RCC 7860 (cell line): ENCODE measurements at regions not wholly inside any gene's neighbourhood (a gene's known extent, or its start where the extent isn't known, plus 50 kb on each side); places are given as distances from the start of the nearest gene placed in this dataset.
"Not testable (repeated sequence)": the region's sequence is repeated elsewhere in the genome, so short reads cannot be mapped to it uniquely, and the experiment has no call there.

ENCODE experiments used
- DNase-seq: peaks from one replicate; pipeline ENCODE4 v3.0.0-alpha.2; 2015; ENCODE audit warnings: low spot score
- FAIRE-seq: peaks from 2 replicates; lab custom pipeline; 2012; peaks lifted over from hg19 to GRCh38; lab: Jason Lieb, UNC

DNA sequence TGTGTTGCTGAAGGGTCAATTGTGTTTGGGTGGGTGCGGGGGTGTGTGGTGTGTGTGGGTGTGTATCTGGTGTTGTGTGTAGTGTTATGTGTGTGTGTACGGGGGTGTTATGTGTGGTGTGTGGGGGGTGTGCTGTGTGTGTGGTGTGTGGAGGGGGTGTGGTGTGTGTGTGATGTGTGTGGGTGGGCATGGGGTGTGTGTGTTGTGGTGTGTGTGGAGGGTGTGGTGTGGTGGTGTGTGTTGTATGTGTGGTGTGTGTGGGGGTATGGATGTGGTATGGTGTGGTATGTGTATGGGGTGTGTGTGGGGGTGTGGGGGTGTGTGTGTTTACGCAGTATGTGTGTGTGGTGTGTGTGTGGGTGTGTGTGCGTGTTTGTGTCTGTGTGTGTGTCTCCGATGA, 110.8 kb downstream of the ZNF22 start:
- DNase-seq (no peak), FAIRE-seq (no peak)

DNA sequence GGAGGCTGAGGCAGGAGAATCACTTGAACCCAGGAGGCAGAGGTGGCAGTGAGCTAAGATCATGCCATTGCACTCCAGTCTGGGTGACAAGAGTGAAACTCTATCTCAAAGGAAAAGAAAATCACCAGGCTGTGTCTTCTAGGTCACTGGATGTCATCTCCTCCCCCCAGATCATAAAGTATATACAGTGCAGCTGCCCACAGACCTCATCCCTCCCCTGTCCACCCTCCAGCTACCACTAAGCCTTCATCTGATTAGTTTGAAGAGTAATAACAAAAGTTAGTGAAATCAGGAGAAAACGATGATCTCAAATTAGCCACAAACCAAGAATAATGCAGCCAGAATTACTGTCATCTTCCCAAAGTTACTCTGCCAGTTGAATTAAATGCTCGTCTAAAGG, 117.2 kb downstream of the ZNF22 start:
- not testable (repeated sequence) for FAIRE-seq

DNA sequence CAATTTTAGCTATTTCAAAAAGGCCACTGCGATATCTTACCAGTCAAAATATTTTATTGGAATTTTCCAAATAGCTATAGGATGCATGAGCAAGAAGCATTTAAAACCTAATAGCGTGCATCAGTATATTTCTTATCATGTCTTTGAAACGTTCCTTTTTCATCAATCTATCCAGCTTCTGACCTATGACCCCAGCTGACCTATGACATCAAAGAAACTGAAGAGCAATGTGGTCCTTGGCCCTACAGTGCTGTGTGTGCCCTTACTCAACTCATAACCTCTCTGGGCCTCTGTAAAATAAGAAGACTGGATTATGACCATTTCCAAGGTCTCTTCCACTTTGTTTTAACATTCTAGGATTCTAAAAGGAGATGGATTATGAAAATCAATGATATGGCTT, 118.2 kb downstream of the ZNF22 start:
- no peak for FAIRE-seq

More for the DNA sequence above, 117.2 kb downstream of the ZNF22 start:
- not testable (repeated sequence) for DNase-seq

DNA sequence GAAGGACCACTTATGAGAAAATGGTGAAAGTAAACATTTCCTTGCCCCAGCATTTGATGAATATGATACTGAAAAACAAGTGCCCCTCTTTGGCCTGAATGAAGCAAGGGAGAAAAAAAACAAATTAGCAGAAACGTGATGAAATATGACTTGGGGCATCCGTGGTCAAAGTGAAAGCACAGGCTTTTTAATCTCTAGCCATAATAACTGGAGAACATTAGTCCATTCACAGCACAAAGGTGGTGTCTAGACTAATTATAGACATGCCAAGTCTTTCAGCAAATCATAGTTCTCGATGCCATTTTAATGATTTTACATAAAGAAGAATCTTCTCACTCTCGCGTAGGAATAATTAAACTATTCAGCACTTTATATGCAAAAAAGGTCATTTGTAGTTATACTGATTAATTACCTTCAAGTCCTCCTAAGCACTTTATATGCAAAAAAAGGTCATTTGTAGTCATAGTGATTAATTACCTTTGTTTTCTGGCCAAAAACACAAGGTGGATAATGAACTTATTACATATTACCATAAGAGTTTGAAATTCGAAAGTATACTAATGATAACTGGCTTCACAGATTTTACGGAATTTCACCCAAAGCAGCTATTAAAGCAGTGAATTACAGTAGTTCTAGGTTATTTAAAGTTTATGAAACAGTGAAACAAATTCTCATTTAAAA, 121.6 kb downstream of the ZNF22 start:
- DNase-seq, FAIRE-seq: not testable (repeated sequence)

More for the DNA sequence above, 118.2 kb downstream of the ZNF22 start:
- no peak for DNase-seq

DNA sequence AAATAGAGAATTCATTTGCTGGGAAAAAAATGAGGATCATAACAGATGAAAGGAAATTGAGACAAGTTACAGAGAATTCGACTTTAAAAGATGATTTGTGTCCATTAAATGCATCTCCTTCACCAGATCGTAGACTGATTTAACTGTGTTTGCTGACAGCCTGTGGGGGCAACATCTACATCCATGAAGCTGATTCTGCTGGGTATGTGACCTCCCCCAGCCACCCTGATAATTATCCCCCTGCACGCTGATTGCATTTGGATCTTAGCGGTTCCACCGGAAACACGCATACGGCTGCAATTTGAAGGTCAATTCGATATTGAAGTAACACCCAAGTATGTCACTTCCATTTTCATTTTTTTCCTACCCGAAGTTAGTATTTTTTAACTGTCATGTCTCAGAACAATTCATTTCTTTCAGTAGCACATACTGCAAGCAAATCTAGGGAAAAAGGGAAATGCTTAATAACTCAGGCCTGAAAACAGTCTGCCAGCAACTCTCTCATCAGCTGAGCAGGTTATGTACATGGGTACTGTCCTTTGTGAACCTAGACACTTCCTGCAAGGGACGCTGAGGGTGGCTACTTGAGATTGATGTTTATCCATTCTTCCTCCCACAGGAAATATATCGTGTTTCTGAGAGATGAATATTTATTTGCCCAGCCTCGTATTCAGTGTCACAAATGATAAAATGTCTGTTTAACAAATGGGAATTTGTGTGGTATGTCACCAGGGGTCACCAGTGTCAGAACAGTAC, 134.9 kb downstream of the ZNF22 start:
- no peak for FAIRE-seq
- DNase-seq, result no peak

DNA sequence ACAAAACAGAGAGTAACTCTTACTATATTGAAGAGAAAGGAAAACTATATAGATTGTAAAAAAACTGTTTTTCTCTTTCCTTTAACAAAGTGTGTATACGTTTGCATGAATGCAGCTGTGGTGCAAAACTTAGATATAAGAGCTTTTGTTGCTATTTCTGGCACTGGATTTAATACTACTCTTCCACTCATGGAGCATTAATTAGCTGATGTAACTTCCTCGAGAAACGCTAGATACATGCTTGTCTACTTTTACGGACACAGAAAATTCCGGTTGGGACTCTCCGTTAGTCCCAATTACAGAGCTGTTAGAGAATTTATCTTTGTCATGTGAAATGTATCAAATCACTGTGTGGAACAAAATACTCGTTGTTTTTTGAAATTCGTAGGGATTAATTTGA, 135.5 kb downstream of the ZNF22 start:
- FAIRE-seq, result no peak

DNA sequence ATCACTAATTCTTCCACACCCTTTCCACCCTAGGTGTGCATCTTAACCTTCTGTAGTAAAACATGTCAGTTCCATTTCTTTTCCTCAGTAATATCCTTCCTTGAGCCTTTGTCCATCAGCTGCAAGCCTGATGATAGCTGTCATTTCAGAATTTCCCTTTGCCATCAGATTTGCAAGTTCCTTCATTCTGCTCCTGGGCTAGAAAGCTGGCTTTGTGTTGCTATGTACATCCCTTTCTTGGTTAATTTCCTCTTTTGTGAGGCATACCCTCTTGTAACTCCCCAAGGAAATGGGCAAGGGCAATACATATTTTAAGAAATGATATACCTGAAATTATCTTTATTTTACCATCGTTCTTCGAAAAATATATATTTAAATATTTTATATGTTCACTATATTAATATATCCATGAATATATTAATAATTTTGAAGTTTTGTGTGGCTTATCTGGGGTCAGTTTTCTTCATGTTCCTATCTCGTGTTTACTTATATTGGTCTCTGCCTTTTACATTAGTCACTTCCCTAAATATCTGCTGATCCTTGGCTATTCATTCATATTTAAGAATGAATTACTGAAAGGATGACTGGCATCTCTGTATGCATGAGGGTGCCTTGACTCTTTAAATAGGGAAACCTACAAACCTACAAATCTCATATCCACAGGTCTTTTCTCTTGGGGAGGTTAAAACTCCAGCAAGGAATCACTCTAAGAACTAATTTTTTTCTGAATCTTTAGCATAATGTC, 143.8 kb downstream of the ZNF22 start:
- FAIRE-seq (no peak), DNase-seq (no peak)

More for the DNA sequence above, 135.5 kb downstream of the ZNF22 start:
- DNase-seq, result no peak

DNA sequence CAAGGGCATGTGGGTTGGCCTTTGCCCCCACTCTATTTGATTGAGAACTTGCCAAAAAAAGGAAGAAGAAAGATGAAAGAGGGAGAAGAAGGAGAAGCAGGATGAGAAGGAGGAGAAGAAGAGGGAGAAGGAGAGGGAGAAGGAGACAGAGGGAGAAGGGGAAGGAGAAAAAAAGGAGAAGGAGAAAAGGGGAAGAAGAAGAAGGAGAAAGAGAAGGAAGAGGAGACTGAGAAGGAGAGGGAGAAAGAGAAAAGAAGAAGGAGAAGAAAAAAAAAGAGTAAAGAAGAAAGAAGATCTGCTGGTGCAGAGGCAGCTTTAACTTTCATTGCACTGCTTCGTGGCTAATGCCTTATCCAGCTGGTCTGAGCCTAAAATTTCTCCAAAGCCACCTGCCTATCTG, 144.4 kb downstream of the ZNF22 start:
- not testable (repeated sequence) for DNase-seq, FAIRE-seq

DNA sequence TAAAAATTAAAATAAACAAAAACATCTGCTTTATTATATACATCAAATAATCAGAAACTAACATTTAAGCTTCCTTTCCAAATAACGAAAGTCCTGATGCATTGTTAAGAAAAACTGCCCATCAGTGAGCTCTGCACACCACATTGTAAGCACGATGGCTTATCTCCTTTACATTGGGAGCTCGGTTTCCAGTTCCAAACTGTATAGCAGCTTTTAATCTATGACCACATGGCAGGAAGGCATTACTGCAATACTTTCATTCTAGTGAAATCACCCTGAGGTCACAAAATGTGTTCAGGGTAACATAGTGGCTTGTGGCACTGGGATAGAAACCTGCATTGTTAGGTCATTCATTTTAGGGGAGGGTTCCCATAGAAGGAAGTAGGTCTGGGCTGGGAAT, 146.3 kb downstream of the ZNF22 start:
- DNase-seq, result no peak
- no peak for FAIRE-seq

DNA sequence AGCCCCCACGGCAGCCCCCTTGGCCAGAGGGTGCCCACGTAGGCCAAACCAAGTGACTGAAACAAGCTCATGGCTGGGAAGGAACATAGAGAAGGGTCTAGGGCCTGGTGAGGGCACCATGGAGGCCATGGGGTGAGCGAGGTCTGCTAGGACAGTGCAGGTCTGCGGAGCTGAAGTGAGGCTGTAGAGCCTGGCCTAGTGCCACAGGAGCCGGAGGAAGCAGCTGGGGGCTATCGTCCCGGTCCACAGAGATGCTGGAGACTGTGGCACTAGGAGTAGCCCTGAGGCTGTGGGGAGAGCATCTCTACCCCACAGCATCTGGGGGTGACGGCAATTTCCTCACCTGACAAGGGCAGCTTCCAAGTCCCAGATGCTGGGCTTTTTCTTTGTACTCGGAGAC, 150.3 kb downstream of the ZNF22 start:
- FAIRE-seq, result no peak
- no peak for DNase-seq

DNA sequence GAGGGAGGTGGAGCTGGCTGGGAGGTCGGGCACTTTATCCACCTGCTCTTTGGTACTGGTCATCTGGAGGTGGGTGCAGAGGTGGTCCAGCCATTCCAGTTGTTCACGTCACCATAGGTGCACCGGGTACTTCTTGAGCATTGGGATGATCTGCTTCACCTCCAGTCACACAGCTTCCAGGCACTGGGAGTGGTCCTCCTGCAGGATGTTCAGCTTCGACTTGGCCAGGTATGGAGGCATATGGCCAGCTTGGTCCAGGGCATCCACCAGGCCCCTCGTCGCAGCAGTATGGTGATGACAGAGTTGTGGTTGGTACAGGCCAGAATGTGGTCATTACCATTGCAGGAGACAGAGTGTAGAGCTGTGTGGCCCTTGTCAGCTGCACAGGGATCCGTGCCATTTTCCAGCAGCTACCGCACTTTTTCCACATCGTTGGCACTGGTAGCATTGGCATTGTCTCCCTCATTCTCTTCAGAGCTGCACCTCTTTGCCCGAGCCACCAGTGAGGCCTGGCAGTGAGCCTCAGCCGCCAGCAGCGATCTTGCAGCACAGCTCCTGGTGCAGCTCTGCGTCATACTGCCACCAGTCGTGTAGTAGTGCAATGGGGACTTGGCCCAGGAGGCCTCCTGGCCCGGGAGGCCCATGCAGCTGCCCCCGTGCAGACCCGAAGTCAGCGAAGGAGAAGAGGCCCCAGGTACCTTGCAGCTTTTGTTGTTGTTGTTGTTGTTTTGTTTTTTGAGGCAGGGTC, 150.9 kb downstream of the ZNF22 start:
- FAIRE-seq, result no peak
- DNase-seq, result no peak

DNA sequence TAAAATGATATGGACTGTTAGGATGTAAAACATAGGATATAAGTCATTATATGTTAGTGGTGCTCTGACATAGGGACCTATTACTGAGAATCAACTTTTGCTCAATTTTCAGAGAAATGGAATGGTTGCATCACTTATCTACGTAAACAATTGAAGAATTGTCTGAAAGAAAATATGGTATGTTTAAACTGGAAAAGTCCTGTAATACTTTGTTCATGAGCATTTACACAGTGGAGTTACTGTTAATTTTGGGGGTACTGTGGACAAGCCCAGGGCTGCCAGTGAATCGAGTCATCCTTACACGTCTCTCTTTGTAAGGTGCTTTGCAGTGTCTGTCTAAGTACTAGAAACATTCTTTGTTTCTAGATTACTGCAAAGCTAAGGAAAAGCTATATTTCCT, 152.0 kb downstream of the ZNF22 start:
- DNase-seq, result no peak
- FAIRE-seq, result no peak

DNA sequence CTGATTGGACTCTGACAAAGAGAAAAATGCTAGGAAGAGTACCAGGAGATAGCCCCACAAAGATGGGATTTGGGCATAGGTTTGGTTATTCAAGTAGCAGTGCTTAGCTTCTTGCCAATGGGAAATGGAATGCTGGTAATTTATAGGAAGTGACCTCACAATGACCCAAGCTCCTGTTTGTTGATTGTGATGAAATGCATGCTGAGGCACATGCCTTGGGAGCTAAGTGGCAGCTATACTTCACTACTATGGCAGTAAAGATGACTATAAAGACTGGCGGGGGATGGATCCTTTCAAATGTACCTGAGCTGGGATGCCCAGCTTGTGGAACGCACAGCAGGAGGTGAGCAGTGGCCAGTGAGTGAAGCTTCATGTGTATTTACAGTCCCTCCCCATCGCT, 153.8 kb downstream of the ZNF22 start:
- DNase-seq (no peak), FAIRE-seq (no peak)

DNA sequence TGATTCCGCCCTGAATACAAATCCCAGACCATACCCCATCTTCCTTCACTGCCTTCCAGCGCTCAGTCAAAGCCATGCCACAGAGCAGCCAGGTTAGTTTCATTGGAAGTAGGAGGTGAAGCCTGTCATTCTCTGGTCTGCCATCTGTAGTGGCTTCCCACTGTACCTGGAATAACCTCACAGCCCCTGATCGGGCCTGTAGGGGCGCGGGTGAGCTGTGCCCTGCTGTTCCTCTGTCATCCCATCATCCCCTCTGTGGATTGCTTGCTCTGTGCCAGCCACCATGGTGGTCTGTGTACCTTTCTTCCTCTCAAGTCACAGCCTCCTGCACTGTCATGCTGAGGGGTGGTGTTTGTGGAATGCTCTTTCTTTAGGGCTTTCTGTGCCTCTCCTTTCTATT, 155.1 kb downstream of the ZNF22 start:
- DNase-seq (no peak), FAIRE-seq (no peak)

DNA sequence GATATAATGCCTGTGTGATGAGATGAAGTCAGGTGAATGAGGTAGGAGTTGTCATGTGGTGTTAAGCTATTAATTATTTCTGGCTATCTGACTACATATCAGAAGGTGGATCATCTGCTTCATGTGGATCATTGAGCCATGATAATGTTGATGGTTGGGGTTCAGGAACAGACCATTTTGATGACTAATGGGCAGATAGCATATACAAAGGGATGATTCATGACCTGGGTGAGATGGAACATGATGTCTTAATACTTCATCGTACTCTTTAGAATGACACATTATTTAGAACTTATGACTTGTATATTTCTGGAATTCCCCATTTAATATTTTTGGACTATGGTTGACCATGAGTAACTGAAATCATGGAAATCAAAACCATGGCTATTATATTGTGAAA, 155.1 kb downstream of the OR13A1 start:
- FAIRE-seq (peak; percentile 98), DNase-seq (peak; percentile 94)

DNA sequence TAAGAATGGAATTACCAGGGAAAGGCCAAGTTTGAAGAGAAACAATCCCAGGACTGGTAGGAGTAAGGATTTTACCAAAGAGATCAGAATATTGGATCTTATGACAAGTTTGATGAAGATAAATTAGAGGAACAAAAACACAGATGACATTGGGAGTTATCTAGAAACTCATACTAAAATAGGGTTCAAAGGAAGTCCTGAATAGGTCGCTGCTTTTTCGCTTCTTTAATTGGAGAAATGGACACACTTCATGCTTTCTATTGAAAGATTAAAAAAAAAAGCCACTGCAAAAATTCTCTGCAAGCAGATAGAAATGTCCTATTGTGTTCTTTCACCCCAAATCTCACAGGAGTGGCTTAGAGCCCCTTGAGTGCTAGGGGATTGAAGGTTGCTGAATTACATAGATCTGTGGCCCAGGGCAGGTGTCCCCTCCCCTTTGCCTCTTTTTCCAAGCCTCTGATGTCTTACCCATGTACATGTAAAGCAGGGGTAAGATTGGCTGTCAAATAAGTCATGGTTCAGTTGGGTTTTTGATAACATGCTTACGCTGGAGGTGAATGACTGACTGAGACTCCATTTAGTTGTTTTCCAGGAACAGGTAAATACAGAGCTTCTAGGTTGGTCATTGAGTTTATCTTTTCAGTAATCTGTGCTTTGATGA, 152.0 kb downstream of the OR13A1 start:
- DNase-seq (no peak), FAIRE-seq (no peak)

DNA sequence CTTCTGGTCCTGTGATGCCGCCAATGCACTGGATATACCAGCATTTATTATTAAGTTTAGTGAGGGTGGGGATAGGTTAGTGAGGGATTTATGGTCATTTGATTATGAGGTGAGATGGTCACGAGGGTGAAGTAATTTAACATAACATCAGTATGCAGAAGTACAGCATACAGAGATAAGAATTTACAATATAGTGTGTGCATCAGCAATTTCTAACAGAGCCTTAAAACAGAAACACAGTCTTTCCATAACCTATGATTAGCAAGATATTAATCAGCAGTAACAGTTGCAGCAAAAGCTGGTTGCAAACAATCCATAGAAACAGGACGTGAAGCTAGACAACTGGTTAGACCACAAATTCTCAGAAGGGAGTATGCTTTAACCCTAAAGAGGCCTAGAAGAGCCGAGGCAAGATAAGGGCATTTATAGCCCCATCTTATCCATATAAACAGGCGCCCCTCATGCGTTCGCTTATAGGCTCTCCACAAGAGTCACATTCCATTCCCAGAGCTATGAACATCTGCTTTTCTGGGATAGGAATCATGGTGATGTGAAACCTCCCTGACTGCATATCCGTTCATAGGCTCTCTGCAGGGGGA, 139.8 kb downstream of the OR13A1 start:
- FAIRE-seq, DNase-seq: not testable (repeated sequence)

DNA sequence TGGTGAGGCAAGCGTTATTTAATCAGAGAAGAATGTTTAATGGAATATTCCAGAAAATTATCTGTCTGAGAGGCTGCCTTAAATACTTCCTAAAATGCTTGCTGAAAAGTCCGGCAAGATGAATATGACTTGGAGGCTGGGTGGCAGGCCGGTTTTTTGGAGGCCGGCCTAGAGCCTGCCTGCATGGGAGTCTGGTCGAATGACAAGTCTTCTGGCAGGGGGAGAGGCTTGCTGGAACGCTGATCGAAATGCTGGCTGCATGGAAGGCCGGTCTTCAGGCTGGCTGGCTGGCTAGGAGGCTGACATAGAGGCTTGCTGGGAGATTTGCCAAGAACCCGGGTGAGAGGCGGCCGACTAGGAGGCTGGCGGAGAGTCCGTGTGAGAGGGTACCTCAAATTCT, 135.7 kb downstream of the OR13A1 start:
- no peak for DNase-seq
- FAIRE-seq, result no peak

DNA sequence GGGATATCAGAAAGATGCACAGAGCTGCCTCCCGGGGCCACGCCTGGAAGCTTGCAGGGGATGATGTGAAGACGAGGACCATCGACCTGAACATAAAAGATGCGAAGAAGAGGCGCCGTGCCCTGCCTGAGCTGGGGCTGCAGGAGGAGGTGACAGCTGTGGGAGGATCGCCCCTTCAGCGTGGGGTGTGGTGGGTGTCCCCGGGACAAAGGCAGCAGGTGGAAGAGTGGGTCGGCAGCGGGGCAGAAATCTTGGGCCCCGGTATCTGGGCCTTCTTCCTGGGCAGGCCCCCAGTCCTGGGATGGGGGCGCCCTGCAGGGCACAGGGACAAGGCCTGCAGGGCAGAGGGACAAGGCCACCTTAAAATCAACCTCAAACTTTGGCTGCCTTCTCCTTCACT, 134.9 kb downstream of the OR13A1 start:
- FAIRE-seq (no peak), DNase-seq (no peak)
